GM18502 (cell line): ENCODE measurements at regions not wholly inside any gene's neighbourhood (a gene's known extent, or its start where the extent isn't known, plus 50 kb on each side); places are given as distances from the start of the nearest gene placed in this dataset.
A peak's percentile ranks its signal among the peaks of the same experiment; 100 is the strongest.

ENCODE experiments used
- ATAC-seq: cut with Tn5 transposase; IDR thresholded peaks from one replicate; pipeline ENCODE4 v1.9.1; 2021; ENCODE audit warnings: mild to moderate bottlenecking; ENCODE audit not compliant: unreplicated experiment, poor library complexity

- ATAC-seq, result no peak
Measured at GRCh38 chr6:87939776-87940175, 107.9 kb upstream of the SPACA1 start.

DNA sequence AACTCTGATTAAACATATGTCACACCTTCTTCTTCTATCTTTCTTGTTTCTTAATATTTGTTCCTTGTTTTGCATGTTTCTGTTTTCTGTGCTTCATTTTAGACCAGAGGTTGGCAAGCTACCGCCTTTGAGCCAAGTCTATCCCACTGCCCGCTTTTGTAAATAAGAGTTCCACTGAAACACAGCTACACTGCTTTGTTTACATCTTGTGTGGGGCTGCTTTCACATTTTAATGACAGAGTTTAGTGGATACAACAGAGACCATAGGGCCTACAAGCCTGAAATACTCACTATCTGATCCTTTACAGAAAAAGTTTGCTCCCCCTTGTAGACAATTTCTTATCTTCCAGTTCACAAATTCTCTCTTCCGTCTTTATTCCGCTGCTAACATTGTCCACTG lies 109.4 kb upstream of the SPACA1 start:
- ATAC-seq, result no peak

- ATAC-seq, result no peak
Measured at GRCh38 chr6:87936065-87936464, 111.6 kb upstream of the SPACA1 start.

DNA sequence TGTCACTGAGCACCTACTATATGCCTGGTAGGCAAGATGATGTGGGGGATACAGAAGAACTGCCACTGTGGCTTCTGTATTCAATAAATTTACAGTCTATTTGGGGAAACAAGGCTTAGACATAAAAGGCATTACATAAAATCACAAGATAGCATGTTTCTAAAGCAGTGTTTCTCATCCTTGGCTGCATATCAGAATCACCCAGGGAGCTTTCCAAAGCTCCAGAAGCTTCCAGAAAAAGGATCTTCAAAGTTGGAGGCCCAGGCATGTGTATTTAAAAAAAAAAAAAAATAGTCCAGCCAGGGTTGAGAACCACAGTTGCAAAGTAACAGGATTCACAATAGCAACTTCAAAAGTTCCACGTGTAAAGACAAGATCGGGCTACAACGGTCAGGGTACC lies 112.4 kb upstream of the SPACA1 start:
- no peak for ATAC-seq

- ATAC-seq, result no peak
Measured at GRCh38 chr6:87932361-87932760, 115.3 kb upstream of the SPACA1 start.

DNA sequence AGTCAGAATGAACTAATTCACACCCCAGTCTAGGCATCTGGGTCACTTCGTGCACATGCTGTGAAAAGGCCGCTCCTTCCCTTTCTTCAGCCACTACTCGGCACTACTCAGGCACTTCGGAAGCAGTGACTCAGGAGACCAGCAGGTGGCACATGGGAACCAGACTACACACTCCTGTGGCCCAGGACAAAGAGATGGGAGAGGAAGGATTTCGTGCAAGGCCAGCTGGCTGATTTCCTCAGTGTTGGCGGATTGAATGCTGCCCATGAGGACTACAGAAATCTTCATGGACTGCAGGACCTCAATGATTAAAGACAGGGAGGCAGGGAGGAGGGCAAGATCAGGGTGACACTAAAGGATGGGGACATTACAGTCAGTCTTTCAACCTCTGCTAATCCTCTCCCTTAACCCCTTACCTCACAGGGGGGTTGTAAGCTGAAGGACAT lies 117.8 kb upstream of the SPACA1 start:
- ATAC-seq, result peak; percentile 75

DNA sequence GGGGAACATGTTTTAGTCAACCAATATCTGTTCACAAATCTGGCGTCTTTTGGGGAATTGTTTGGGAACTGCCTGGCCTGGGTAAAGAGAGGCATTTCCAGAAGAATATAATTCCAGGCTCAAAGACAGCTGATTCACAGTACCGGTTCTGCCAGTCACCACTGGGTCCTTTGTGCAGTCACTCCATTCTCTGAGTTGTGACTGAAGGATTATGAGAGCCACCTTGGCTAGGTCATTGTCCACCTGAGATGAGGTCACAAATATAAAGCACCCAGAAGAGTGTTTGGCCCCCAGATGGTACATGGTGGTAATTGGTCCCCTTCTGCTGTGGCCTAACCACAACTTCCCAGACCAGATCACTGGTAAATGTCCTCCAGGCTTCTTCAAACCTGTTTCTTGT lies 121.0 kb upstream of the SPACA1 start:
- no peak for ATAC-seq

DNA sequence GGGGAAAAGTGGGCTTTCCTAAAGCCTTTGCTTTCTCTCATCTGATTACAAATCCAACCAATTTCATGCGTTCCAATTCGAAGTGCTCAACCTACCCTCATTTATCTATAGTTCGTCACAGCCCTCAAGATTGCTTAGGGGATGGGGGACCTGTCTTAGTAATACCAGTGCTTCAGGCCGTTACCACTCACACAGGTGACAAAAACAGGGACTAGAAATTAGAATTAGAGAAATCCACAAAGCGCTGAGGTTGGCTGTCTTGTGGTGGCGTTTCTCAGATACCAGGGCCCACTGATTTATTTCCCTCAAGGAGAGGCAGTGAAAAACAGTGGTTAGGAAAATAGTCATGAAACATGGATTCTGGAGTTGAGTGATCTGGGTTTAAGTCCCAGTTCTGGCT lies 121.6 kb upstream of the SPACA1 start:
- no peak for ATAC-seq

DNA sequence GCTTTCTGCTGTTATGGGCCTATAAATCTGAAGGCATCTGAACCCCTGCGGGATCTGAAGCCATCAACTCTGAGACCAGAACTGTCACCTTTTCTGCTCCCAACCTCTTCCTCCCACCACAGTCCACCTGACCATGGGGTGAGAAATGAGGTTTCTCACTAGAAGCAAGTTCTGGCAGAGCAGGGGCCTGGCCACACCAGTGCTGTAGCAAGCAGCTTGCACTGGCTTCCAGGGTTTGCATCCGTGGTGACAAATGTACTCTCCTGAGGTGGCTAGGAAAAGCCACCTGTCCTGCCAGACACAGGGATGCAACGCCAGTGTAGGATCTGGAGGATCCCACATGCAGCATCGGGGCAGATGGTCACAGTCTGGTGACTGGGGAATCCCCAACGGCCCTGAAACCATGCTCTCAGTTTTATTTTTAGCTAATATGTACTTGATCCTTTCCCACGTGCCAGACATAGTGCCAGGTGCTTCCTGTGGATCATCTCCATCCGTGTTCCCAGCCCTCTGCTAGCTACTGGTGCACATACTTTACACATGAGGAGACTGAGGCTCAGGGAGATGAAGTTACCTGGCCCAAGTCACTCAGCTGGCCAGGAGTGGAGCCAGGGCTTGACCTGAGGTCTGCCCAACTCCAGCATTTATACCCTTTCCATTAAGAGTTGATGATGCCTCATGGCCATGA lies 122.1 kb upstream of the SPACA1 start:
- peak; percentile 58 for ATAC-seq

- ATAC-seq, result no peak
Measured at GRCh38 chr6:87923389-87924050, 124.1 kb upstream of the SPACA1 start.

- ATAC-seq, result peak; percentile 81
Measured at GRCh38 chr6:87922947-87923330, 124.7 kb upstream of the SPACA1 start.

GRCh38 chr6:87922196-87922946 lies 125.3 kb upstream of the SPACA1 start:
- no peak for ATAC-seq

DNA sequence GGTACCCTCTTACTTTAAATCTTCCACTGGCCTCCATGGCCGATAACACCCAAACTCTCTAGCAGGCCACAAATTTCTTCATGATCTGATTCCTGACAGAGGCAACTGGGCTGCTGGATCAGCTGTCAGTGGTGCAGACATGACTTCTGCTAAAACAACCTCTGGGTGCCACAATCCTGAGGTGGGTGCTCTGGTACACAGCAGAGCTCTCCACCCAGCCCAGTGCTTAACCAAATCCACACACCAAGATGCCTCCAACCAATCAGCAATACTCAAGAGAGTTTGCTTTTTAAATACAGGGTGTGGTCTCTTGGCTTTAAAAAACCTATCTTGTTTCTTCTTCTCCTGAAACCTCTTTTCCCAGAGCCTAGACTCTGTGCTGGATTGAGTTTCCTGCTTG lies 126.6 kb upstream of the SPACA1 start:
- ATAC-seq, result no peak

DNA sequence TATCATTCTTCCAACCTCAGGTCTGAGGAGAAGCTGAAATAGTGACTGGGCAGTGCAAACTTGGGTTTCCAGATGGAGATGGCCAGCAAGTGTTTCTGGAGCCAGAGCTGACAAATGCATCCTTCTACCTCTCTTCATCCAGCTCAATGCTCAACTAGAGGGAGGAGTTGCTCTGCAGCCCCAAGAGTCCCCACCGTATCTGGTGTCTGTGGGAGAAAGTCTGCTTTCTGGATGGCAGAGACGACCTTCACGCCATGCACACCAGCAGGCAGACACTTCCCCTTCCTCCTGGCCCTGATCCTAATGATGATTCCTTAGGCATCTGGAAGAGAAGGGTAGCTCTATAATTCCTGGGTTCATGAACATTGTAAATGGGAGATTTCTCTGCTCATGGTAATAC lies 127.4 kb upstream of the SPACA1 start:
- ATAC-seq, result no peak

GRCh38 chr6:87919416-87919815 lies 128.2 kb upstream of the SPACA1 start:
- no peak for ATAC-seq

- ATAC-seq, result no peak
Measured at GRCh38 chr6:87919001-87919400, 128.6 kb upstream of the SPACA1 start.

GRCh38 chr6:87918461-87918941 lies 129.1 kb upstream of the SPACA1 start:
- no peak for ATAC-seq

DNA sequence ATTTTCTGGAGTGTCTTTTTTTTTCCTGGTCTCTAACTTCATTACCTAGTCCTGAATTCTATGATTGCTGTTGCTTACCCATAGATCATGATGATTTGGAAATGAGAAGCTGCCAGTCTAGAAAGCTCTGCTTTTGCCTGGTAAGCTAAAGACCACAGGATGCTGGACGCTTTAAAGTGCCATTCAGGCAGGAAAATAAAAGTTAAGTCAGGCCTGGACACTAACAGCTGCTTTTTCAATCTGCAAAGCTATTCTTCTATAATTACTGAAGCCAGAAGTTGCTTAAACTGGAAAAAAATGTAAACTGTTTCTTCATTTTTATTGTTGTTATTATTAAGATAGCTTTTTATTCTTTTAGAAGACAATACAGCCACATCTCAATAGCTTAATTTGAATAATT lies 129.8 kb upstream of the SPACA1 start:
- no peak for ATAC-seq

GRCh38 chr6:87916446-87916845 lies 131.2 kb upstream of the SPACA1 start:
- ATAC-seq, result no peak

DNA sequence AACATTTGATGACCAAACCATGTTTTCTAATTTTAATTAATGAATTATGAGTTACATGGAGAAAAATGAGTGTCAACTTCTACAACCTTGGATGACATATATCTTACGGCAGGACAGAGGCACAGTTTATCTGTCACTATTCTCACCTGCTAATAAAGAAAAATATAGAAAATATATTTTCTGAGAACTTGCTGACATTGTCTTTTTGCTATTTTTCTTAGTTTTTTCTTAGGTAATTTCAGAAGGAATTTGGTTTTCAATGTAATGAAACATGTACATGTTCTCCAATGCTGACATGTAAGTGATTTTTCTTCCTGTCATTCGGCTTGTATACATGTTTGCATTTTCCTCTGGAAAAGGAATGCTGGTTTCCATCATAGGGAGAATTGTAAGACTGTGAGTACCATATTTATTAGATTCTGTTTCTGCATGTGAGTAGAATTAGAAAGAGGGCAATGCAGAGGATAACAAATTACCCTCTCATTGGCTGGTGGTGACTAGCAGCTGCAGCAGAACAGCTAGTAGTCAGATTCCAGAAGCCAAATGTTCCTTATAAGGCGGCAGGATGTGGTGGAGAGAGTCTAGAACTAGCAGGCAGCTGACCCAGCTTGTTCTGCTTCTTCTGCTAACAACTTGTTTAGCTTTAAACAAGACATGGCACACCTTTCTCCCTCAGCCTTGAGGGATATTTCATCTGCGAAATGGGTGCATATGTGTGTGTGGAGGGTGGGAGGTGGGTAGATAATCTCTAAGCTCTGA lies 132.8 kb upstream of the SPACA1 start:
- peak; percentile 62 for ATAC-seq

- ATAC-seq, result no peak
Measured at GRCh38 chr6:87913974-87914373, 133.7 kb upstream of the SPACA1 start.
